HG02840 (cell line): ENCODE measurements at regions not wholly inside any gene's neighbourhood (a gene's known extent, or its start where the extent isn't known, plus 50 kb on each side); places are given as distances from the start of the nearest gene placed in this dataset.
"Not testable (repeated sequence)": the region's sequence is repeated elsewhere in the genome, so short reads cannot be mapped to it uniquely, and the experiment has no call there.

Source experiments
- ATAC-seq: cut with Tn5 transposase; IDR thresholded peaks from one replicate; pipeline ENCODE4 v1.9.1; 2021; ENCODE audit warnings: mild to moderate bottlenecking, moderate library complexity, moderate number of reproducible peaks; ENCODE audit not compliant: unreplicated experiment, low FRiP score

DNA sequence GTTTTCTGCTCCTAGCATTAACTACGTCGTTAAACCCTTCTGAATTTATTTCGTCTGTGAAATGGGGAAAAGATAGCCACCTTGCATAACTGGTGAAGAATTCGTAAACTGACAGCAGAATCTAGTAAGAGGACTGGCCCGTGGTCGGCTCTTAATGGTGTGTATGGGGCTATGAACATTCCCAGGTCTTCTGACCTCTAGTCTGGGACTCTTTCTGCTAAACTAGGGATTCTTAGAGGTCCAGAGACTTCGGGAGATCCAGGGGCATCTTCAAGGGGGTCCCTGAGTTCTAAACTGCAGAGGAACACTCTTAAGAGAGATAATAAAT lies 231.1 kb upstream of the SERP2 start:
- ATAC-seq, result no peak

DNA sequence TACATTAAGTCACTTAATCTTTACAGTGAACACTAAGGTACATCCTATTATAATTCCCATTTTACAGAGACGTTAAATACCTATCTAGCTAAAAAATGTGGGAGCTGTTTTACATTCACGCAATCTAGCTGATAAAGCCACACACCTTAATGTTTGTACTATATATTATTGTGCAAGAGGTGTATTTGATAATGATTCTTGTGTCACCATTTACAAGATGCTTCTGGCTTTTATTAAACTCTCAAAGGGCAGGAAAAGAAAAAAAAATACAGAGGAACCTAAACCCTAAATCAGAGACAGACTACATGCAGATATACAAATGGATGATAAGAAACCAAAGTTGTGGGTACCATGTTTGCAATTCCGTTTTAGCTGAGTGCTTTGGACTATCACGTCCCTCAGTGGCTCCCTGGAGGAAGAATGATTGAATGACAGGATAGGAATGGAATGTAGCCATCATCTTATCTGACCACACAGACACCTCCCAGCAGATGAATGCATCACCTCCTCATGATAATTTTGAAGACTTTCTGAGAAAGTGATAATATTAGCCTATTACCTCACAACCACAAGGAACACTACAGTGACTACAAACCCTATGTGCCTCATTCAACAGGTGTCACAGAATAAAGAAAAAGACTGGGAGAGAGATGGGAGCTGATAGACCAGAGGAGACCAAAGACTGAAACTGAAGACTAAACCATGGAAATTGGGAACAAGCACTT lies 230.5 kb upstream of the SERP2 start:
- ATAC-seq, result no peak

DNA sequence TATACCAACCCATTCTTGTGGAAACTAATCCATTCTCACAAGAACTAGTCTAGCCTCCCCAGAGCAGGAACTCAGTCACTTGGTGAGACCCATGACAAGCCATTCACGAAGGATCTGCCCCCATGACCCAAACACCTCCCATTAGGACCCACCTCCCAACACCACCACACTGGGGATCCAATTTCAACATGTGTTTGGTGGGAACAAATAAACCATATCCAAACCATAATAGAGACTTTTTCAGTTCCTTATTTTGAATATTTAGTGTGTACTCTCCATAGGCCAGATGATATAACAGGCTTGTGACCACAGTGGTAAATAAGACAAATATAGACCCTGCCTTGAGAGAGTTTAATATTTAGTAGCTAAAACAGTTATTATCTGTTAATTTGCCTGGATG lies 227.5 kb upstream of the SERP2 start:
- no peak for ATAC-seq

DNA sequence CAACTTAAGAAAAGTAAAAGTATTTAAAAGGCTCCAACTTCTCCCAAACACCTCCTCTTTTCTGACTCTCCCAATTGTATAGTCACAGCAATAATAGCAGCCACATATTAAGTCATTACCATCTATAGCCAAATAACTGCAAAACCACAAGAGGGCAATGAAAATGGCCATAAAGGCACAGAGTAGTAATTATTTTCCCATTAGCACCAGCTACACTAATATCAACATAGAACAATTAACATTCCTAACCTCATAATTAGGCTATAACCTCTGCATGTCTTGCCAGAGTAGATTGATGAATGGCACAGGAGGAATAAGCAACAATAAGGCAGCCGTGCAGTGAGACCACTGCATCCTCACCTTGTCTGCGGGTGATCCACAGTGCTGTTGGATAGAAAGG lies 226.4 kb upstream of the SERP2 start:
- ATAC-seq, result no peak

- no peak for ATAC-seq
Measured at GRCh38 chr13:44147648-44148047, 226.0 kb upstream of the SERP2 start.

DNA sequence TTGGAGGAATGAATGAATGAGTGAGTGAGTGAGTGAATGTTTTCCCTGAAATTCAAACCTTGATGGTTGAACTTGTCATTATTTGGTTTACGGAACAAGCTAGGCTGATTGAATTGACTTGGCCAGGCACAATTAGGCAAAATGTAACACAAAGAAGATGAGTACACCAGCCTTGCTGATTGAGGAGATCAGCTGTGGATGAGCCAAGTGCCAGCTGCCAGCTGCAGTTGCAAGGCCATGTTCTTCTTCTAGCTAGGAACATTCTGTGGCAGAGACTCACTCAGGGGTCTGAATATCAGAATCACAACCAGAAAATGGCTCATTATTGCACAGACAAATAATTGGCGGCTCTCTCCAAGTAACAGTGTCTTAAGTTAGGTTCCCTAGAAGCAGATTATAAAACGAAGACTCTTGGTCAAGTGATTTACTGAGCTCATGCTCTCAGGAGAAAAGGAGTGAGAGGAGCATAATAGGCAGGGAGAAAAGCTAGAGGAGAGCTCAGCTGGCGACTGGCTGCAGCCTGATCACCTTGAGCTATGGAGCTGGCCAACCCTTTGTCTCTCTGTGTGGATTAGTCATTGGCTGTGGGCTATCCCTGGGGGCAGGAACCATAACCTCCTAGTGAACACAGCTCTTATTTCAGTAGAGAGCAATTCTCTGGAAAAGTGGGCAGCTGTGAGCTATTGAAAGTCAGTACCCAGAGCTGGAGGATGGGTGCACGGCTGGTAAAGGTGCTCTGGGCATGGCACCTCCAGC lies 225.3 kb upstream of the SERP2 start:
- ATAC-seq, result no peak

DNA sequence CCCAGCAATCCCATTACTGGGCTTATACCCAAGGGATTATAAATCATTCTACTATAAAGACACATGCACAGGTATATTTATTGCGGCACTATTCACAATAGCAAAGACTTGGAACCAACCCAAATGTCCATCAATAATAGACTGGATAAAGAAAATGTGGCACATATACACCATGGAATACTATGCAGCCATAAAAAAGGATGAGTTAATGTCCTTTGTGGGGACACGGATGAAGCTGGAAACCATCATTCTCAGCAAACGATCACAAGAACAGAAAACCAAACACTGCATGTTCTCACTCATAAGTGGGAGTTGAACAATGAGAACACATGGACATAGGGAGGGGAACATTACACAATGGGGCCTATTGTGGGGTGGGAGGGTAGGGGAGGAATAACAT lies 224.4 kb upstream of the SERP2 start:
- ATAC-seq, result not testable (repeated sequence)

DNA sequence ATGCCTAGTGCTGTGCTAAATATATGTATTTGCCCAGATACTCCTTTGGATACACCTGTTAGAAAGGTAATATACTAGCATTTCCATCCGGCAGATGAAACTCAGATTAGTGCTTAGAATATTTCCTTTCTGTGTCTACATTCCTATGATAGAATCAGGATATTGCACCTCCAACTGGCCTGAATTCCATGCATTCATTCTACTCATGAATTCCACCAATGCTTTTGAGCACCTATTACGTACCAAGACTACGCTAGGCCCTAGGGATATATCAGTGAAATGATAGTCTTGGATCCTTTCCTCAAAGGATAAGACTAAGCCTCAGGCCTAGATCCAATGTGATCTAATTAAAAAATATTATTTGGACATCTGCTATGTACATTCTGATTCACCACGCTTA lies 223.8 kb upstream of the SERP2 start:
- no peak for ATAC-seq

DNA sequence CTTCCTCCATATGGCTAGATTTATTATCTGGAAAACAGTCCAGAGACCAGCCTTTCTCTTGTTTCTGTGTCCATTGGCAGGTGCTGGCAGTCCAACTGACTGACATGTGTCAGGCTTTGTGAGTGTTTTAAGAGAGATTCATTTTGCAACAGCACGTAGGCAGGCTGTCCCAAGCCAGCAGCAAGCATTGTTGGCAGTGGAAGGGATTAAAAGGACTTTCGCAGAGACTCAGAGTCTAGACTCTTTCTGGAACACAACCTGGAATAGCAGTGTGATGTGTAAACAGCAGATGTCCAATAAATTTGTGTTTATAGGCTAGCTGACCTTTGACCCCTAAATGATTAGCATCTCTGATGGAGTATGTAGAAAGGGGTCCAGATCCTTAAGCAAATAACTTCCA lies 222.2 kb upstream of the SERP2 start:
- ATAC-seq, result no peak

GRCh38 chr13:44153496-44153895 lies 220.1 kb upstream of the SERP2 start:
- no peak for ATAC-seq

- no peak for ATAC-seq
Measured at GRCh38 chr13:44155422-44156293, 218.0 kb upstream of the SERP2 start.

GRCh38 chr13:44156294-44156658 lies 217.3 kb upstream of the SERP2 start:
- ATAC-seq, result no peak

GRCh38 chr13:44157606-44158005 lies 216.0 kb upstream of the SERP2 start:
- ATAC-seq, result no peak

- no peak for ATAC-seq
Measured at GRCh38 chr13:44158098-44158521, 215.5 kb upstream of the SERP2 start.

- ATAC-seq, result no peak
Measured at GRCh38 chr13:44158881-44159632, 214.6 kb upstream of the SERP2 start.

GRCh38 chr13:44159633-44160279 lies 213.9 kb upstream of the SERP2 start:
- ATAC-seq, result no peak

GRCh38 chr13:44160591-44161191 lies 212.9 kb upstream of the SERP2 start:
- no peak for ATAC-seq

- no peak for ATAC-seq
Measured at GRCh38 chr13:44163108-44163507, 210.5 kb upstream of the SERP2 start.

DNA sequence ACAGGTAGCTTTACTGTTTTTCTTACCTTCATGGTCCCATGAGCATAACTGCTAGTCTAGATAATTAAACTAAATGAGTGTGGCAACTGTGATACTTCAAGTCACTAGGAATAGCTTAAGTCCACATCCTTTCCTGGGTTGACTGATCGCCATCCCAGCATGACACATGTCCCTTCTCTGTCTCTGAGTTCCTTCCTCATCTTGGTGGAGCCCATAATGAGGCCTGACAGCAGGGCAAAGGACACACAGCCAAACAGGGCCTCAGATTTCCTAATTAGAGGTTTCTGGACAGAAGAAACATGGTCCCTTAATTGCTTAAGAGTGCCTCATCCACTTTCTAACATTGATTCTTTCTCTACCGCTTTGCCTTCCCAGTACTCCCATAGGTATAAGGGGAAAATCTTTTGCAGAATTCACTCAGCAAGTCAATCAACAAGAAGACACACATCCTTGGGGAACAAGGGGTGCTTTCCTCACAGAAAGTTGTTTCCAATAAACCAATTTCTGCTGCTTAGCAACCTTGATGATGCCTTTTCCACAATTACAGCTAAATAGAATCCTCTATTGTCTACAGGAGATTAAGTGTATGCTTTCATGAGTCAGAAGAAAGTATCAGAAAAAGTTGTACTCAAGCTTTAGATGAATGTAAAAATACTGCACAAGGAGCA lies 208.3 kb upstream of the SERP2 start:
- no peak for ATAC-seq
